GM18870 (cell line): ENCODE measurements at regions not wholly inside any gene's neighbourhood (a gene's known extent, or its start where the extent isn't known, plus 50 kb on each side); places are given as distances from the start of the nearest gene placed in this dataset.

ENCODE experiments used
- ATAC-seq: cut with Tn5 transposase; IDR thresholded peaks from one replicate; pipeline ENCODE4 v1.9.1; 2021; ENCODE audit warnings: moderate library complexity; ENCODE audit not compliant: unreplicated experiment

DNA sequence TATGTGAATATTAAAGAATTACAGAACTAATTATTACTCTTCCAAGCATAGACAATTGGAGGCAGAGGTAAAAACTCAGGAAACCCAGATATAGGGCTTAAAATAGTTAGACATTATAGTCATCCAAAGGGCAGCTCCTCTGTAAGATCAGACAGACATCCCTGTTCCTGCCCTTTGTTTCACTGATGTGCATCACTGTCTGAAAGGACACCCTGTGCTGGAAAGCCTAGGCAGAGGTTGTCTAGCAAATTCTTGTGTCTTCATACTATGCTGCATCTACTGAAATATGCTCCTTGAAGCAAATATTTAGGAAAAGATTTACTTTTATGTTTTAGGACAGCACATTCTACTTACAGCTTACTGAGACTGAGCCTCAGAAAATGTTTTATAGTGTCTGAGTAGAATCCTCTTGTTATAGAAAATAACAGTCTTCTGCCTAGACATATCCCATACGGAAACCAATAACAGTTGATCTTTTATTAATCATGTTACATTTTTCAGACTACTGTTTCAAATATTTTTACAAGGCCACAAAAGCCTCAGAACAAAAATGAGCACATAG is 977.3 kb upstream of the CDH2 start:
- ATAC-seq = no peak

DNA sequence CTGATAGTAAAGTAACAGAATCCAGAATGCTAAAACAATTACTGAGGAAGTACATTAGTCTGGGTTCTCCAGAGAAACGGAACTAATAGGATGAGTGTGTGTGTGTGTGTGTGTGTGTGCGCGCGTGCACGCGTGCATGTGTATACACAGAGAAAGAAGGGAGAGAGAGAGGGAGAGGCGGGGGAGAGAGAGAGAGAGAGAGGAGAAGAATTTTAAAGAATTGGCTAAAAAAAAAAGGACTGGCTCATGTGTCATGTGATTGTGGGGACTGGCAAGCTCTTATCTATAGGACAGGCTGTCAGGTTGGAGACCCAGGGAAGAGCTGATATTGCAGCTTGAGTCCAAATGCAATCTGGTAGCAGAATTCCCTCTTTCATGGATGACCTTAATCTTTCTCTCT is 976.2 kb upstream of the CDH2 start:
- ATAC-seq = no peak

DNA sequence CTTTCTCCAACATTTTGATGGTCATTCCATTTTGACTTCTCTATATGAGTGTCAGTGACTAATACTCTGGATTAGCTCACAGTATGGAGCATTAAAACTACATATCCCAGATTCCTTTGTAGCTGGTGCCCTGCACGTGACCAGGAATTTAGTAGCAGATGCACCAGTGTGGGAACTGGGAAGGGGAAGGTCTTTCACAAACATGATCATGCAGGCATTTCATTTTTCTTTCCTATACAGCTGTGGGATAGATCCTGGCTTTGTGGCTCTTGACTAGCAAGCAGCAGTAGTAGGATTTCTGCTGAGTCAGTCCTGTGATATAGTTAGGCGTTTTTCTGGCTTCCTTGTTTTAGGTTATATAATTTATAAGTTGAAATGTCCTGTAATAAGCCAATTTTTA is 971.0 kb upstream of the CDH2 start:
- ATAC-seq = no peak

DNA sequence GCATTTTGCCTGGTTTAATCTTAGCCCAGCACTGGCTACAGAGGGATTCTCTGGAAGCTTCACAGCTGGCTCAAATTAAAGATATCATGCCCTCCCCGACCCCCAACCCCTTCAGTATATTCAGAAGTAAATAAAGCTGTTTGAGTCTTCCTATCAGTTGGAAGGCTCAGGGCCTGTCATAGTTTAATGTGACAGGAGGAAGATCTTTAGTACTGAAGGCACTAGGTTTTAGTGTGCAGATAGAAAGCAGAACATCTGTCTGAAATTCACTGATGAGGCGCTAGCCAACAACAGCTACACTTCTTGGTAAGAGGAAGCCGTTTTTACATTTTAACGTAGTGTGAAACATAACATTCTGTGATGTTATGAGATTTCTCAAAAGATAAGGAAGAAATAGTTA is 969.1 kb upstream of the CDH2 start:
- ATAC-seq = no peak

DNA sequence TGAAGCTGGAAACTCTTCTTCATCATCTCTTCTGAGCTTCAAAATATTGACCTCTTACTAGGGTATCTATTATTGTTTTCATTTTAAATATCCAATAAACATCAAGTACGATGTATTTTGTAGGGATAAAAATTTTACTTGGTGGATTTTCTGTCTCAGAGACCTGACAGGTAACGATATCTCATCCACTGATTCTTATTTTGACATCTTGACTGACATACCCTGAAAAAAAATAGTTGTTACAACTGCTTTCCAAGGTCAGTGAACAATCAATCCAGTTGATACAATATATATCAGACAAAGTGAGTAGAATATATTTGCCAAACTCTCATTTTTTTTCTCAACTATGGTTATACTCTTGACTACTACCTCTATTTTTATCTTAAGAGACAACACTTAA is 963.7 kb upstream of the CDH2 start:
- no peak for ATAC-seq

DNA sequence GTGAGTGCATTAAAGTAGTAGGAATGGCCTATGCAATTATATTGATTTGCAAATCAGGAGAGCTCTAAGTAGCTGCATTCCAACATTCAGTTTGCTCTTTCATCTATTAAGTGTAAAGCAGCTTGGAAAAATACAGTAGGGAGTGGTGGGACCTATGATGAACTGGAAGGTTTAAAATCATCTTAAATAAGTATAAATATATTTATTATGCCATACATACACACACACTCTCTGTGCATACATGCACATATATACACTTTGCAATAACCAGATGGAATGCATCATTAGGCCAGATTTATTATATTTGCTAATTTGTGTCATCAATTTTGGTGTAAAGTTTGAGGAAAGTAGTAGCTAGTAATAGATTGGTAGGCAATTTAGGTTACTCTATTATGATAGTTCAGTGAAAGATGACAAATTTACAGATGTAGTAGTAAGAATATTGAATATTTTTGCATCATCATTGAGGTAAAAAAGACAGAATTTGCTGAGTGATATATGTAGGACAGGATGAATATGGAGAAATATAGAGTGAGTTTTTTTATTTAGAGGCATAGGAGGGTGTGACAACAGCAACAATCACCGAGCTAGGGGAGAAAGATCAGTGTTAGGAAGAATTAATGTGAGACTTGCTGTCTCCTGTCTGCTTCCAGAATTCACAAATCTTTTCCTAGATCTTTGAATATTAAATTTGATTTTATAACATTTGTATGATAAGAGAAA is 961.0 kb upstream of the CDH2 start:
- no peak for ATAC-seq

DNA sequence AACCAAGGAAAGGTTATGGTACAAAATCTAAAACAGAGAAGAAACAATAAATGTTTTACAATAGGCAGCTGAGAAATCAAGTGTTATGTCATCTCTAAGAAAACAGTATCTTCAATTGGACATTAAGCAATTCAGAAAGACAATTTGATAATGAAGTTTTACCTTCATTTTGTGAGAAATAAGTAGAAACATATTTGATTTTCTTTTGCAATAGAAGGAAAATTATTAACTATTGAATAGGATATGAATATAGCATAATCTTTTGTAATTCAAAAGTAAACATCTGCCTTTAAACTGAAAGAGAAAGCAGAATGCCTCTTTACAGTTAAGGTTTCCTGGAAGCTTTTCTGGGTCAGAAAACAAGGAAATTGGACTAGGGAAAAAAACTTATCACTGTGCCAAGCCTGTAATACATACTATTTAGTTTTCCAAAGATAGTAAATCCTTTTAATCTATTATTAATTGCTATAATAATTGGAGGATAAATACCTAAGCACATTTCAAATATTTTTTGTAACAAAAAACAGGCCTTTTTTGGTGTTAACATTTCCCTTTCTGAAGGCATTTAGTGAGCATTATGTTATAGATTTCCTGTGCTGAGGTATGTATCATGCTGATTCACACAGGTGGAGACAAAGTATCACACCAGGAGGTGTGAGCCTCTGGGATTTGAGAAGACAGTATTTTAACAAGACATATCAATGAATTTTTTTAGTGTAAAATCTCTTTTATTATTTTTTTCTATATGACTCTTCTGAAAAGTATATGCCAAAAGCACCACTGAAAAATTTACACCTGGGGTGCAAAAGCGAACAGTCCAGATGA is 947.0 kb upstream of the CDH2 start:
- no peak for ATAC-seq

DNA sequence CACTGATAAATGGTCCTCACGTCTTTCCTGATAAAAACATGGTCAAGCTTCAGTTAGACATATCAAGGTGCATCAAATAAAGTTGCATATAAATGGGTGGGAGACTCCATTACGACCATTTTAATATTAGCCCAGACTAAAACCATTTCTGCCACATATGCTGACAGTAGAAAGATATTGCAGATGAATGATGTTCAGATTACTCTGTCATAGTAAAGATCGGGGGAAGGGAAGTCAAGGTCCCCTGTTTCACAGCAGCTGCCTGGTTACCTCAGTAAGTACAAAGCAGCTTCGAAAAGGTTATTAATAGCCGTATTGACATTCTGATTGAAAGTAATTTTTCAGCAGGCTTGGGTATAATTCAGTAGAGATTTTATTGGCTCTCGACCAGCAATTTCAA is 927.7 kb upstream of the CDH2 start:
- ATAC-seq = no peak

DNA sequence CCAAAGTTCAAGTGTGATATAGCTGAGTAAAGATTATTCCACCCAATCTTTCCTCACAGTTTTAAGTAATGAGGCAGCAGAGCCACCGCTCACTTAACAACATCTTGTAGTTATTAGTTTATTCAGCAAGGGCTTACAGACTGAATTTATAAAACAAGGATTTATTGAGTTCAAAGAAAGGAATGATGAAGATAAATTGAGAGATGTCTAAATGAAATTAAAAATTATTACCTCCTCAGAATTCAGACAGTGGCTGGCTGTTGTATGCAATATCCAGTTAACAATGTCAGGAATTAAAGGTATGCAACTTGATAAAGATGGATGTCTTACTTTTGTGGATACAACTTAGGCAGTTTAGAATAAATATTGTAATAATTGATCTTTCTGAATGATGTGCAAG is 927.3 kb upstream of the CDH2 start:
- no peak for ATAC-seq

DNA sequence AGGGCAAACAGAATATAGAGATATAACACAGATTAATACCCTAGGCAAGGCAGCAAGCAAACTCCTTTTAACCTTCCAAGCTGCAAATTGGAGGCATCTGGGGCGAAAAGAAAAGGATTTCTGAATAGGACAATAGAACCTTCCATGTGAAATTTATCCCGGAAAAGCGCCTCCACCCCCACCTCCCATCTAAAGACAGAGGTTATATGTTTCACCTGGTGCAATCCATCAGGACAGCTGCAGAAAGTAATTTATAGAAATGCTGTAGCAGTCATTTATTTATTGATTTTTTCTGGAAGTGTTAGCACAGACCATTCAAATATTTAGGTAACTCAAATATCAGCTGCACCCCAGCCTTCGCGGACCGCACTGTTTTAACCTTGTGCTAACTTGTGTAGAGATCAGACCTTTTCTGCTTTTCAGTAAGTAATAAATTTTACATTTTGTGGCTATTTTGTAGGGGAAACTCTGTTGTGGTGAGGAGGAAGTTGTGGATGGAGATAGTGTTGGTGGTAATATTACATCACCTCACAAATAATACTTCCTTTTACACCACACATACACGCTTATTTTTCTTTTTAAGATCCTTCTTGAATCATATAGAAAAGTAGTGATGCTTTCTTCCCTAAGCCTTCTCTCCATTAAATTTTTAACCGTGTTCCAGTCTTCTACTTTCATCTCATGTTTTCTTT is 919.3 kb upstream of the CDH2 start:
- no peak for ATAC-seq

DNA sequence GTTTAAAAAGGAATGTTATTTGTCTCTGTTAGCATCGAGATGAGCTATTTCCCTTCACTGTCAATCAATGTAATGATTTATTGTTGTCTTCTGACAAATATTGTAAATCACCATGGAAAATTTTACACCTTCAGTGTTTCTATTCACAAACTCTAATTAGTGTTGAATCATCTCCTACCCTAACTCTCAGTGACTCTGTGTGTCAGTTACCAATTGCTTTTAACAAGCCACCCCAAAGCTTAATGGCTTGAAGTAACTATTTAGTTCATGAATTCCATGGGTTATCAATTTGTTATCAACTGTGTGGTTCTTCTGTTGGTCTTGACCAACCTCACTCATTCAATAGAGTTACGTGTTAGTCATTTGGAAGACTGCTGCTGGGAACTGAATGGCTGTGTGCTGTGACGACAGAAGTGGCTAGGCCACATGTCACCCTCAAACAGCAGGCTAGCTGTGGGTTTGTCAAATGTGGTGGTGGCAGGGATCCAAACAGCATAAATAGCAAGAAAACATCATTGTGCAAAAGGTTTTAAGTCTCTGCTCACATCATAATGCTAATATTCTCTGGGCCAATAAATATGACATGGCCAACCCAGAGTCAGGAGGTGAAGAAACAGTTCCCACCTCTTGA is 910.8 kb upstream of the CDH2 start:
- ATAC-seq = no peak

DNA sequence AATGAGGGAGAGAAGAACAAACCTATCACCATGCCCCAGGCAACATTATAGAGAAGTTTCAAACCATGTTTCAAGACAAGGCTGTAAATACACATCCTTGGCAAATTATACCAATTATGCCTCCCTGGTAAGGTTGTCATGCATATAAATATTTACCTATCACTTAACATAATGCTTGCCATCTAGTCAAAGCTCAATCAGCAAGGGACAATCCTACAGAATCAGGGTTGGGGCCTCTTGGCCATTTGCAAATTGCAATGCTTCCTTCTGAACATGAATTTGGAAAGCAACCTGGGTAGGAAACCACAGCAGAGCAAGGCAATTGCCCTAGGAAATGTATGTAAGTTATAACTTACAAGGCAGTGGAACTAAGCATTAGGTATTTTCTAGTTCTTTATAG is 907.2 kb upstream of the CDH2 start:
- no peak for ATAC-seq

DNA sequence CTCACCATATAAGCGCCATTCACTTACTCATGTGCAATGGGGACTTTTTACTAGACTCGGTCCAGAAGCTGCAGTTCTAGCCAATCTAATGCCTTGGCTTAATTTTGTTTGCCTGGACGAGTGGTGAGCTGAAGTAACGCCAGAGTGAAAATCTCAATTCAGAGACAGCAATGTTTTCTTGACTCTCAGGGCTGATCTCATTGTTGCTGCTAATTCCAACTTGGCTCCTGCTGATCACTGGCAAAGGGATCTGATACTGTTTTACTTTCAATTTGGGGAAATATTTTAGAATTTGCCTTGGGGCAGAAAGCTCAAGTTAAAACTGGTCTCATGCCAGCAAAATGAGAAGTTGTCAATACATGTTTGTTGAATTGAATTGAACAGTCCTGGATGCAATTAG is 906.6 kb upstream of the CDH2 start:
- ATAC-seq = no peak

DNA sequence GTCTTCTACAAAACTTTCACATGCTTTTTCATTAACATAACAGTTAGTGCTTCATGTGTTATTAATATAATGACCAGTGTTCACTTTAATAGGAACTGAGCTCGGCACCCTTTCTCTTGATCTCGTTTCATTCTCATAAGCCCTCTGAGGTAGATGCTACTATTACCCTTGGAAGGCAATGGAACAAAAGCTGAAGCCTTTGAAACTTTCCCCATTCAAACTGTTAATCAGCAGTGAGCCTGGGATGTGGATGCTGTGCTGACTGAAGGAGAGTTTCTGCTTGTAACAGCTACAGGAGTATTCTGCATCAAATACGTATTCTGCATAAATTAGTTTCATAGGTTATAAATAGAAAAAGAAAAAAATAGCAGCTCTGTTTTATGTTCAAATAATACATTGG is 904.0 kb upstream of the CDH2 start:
- no peak for ATAC-seq

DNA sequence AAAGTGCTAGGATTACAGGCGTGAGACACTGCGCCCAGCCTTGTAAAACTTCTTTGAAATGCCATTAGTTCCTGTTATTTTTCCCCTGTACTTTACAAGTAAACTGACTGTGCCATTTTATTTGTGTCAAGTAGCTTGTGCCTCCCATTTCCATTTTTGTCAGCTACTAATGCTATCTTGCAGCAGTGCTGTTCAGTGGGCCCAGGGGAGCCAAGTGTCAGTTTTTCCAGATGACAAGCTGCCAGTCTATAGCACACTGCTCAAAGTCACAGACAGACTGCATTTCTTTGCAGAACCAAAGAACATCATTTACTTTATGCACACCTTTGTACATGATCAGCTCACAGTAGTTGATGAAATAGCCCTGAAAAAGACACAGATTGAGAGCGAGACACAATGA is 901.3 kb upstream of the CDH2 start:
- no peak for ATAC-seq

DNA sequence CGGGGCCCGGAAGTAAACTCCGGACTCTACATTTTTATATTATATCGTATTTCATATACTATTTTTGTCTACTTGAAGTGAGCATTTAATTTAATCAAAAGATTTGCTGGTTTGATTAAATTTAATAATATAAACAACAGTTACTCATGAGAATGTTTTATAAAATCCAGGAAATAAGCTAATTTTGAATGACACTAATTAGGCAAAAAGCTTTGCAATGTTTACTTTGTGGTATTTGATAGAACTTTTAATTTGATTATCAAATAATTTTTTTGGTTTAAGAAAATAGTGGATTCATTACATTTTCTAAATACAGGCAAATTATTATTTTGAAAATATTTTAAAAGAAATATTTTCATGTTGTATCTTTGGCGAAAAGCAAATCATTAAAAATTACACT is 900.4 kb upstream of the CDH2 start:
- no peak for ATAC-seq

DNA sequence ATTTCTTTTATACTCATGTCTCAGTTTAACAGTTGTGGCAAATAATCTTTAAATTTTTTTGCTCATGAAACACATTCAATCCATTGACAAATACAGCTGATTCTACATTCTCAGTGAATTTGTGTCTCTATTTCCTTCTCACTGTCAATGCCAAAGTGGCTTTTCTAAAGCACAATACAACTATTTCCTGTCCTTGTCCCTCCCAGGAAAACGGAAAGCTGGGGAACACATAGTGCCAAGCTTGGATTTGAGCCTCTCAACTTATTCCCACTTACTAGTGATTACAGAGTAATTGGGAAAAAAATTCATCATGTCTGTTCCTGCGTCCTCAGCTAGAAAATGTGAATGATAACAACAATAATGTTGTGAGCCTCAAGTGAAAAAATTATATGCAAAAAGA is 899.7 kb upstream of the CDH2 start:
- no peak for ATAC-seq

DNA sequence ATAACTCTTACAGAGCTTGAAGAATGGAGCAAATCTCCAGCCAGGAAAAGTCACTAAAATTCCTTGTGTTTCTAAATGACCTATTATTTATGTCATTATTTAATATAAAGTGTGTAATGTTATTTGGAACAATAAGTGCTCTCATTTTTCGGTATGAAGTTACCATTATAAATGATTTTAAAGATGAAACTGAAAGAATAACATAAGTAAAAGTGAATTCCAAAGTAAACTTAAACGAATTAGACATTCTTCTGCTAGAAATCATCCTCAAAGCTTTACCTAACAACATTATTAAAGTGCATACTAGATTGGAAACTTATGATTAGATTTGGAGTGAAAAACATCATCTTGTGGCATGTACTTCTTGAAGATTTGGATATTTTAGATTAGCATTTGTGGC is 897.2 kb upstream of the CDH2 start:
- no peak for ATAC-seq

DNA sequence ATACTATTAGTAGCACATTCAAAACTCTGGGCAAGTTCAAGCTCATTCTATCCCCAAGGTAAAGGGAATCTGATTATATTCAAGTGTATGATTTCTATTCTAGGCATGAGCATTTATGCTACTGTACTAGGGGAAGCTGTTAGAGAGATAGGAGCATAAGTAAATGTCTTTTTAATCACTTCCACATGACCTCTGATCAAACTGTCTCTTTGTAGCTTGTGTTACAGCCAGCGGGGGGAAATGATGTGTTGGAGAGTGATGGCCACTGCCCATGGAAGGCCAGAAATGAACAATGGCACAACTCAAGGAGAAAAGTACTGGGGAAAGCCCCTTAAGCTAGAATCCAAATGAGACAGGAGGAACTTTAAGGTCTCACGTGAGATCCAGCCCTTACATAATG is 894.9 kb upstream of the CDH2 start:
- no peak for ATAC-seq

DNA sequence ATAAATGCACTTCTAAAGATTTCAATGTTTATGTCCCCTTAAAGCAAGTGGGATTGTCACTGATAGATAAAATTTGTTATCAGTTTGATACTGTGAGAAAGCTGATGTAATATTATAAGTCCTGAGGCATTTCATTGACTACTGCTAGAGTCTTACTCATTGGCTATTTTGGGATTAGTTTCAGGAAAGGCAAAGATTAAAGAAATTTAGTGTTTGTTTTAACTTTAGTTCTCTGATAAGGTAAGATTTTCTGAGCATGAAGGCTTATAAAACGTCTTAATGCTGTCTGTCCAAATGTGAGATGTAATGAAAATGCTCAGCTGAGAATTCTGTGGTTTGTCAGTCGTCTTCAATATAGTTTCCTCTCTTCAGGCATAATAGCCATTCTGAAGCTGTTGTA is 886.4 kb upstream of the CDH2 start:
- ATAC-seq = no peak

DNA sequence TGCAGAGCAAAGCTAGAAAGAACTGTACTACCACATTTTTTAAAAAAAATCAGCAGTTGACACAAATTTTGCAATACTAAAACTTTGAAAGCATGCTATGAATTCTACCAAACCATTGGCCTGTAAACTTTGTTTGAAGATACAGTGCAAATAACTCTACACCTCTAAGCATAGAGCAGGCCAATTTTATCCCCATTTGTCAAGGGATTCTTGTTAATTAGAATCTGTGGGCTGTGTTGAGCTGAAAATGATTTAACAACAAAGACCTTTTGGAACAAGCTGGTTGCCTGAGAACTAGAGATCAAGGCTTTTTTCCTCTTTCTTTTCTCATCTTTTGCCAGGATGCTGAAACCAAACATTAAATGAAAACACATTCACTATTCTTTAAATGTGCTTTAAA is 886.0 kb upstream of the CDH2 start:
- ATAC-seq = no peak
